ENCODE measurements at regions not wholly inside any gene's neighbourhood (a gene's known extent, or its start where the extent isn't known, plus 50 kb on each side); places are given as distances from the start of the nearest gene placed in this dataset.
"Not testable (repeated sequence)": the region's sequence is repeated elsewhere in the genome, so short reads cannot be mapped to it uniquely, and the experiment has no call there.

GRCh38 chr17:27203241-27203640, 90.7 kb upstream of the WSB1 start:
- Histone ChIP-seq H3K9me3 (ENCODE audit: control insufficient read depth, low read length) (no peaks in the 10 kb centered on the region), H3K18ac (ENCODE audit: low read depth in 1 of 2, low read length in 2 of 2) (no peak overlapping the region), H3K27me3 (ENCODE audit: control insufficient read depth in 1 of 2, insufficient read depth in 1 of 2, low read length in 2 of 2) (no peaks in the 10 kb centered on the region), H2AFZ (ENCODE audit: low read depth, low read length) (no peak overlapping the region), H2BK12ac (ENCODE audit: low read length in 2 of 2) (no peak overlapping the region), H3K4me3 (ENCODE audit: insufficient read depth in 1 of 2, low read depth in 1 of 2, low read length in 2 of 2) (no peak overlapping the region), H3K4ac (ENCODE audit: low read depth in 1 of 2, low read length in 2 of 2) (no peak overlapping the region), H3K23ac (ENCODE audit: low read length in 2 of 2) (no peak overlapping the region), H4K91ac (ENCODE audit: low read length) (no peak overlapping the region), H3K79me1 (replicated peaks; ENCODE audit: low read length, poor library complexity, severe bottlenecking) (no peaks in the 10 kb centered on the region), H3K4me2 (ENCODE audit: low read length, poor library complexity, severe bottlenecking) (no peak overlapping the region), H2BK15ac (ENCODE audit: low read depth, poor library complexity, severe bottlenecking) (no peak overlapping the region), H3K36me3 (ENCODE audit: control insufficient read depth in 1 of 2, insufficient read depth in 2 of 2, low read depth in 1 of 2, low read length in 2 of 2) (no peaks in the 10 kb centered on the region), H2BK5ac (ENCODE audit: low read depth, low read length, poor library complexity, severe bottlenecking) (no peak overlapping the region), H3K14ac (ENCODE audit: low read length in 2 of 2) (no peak overlapping the region), H3K27ac (ENCODE audit: low read length, poor library complexity, severe bottlenecking) (no peak overlapping the region), H2AK5ac (ENCODE audit: low read length, severe bottlenecking) (no peak overlapping the region), H3K4me1 (ENCODE audit: control insufficient read depth, insufficient read depth, low read depth, low read length) (no peaks in the 10 kb centered on the region), H4K8ac (ENCODE audit: low read length) (no peak overlapping the region), H2BK120ac (ENCODE audit: low read depth, low read length) (no peak overlapping the region), H3K9ac (ENCODE audit: low read length) (no peak overlapping the region)
- WGBS = 73% methylated on average over 1 of the region's 3 CpGs
- DNase-seq = no peak

GRCh38 chr17:27206447-27206846, 87.5 kb upstream of the WSB1 start:
- H3K18ac ChIP-seq (ENCODE audit: low read depth in 1 of 2, low read length in 2 of 2) = no peak overlapping the region
- no peaks in the 10 kb centered on the region for H3K36me3 ChIP-seq (ENCODE audit: control insufficient read depth in 1 of 2, insufficient read depth in 2 of 2, low read depth in 1 of 2, low read length in 2 of 2)
- no peaks in the 10 kb centered on the region for H3K79me1 ChIP-seq (replicated peaks; ENCODE audit: low read length, poor library complexity, severe bottlenecking)
- no peak overlapping the region for H3K4me2 ChIP-seq (ENCODE audit: low read length, poor library complexity, severe bottlenecking)
- H3K4ac ChIP-seq (ENCODE audit: low read depth in 1 of 2, low read length in 2 of 2) = no peak overlapping the region
- H4K8ac ChIP-seq (ENCODE audit: low read length) = no peak overlapping the region
- H3K9me3 ChIP-seq (ENCODE audit: control insufficient read depth, low read length) = no peaks in the 10 kb centered on the region
- no peaks in the 10 kb centered on the region for H3K4me1 ChIP-seq (ENCODE audit: control insufficient read depth, insufficient read depth, low read depth, low read length)
- no peak overlapping the region for H2AK5ac ChIP-seq (ENCODE audit: low read length, severe bottlenecking)
- H3K9ac ChIP-seq (ENCODE audit: low read length) = peak overlapping the region; percentile 79
- H4K91ac ChIP-seq (ENCODE audit: low read length) = no peak overlapping the region
- no peak overlapping the region for H3K14ac ChIP-seq (ENCODE audit: low read length in 2 of 2)
- no peaks in the 10 kb centered on the region for H3K27me3 ChIP-seq (ENCODE audit: control insufficient read depth in 1 of 2, insufficient read depth in 1 of 2, low read length in 2 of 2)
- H2BK12ac ChIP-seq (ENCODE audit: low read length in 2 of 2) = no peak overlapping the region
- no peak overlapping the region for H3K23ac ChIP-seq (ENCODE audit: low read length in 2 of 2)
- no peak overlapping the region for H2BK120ac ChIP-seq (ENCODE audit: low read depth, low read length)
- no peak overlapping the region for H2BK5ac ChIP-seq (ENCODE audit: low read depth, low read length, poor library complexity, severe bottlenecking)
- no peak overlapping the region for H3K4me3 ChIP-seq (ENCODE audit: insufficient read depth in 1 of 2, low read depth in 1 of 2, low read length in 2 of 2)
- no peak overlapping the region for H2AFZ ChIP-seq (ENCODE audit: low read depth, low read length)
- peak; percentile 2 for DNase-seq
- H2BK15ac ChIP-seq (ENCODE audit: low read depth, poor library complexity, severe bottlenecking) = no peak overlapping the region
- WGBS = 67% methylated on average over 4 of the region's 4 CpGs
- H3K27ac ChIP-seq (ENCODE audit: low read length, poor library complexity, severe bottlenecking) = no peak overlapping the region

- H2AK5ac ChIP-seq (ENCODE audit: low read length, severe bottlenecking) = no peak overlapping the region
- no peaks in the 10 kb centered on the region for H3K79me1 ChIP-seq (replicated peaks; ENCODE audit: low read length, poor library complexity, severe bottlenecking)
- WGBS = 54% methylated on average over 3 of the region's 3 CpGs
- H3K23ac ChIP-seq (ENCODE audit: low read length in 2 of 2) = no peak overlapping the region
- no peak overlapping the region for H3K18ac ChIP-seq (ENCODE audit: low read depth in 1 of 2, low read length in 2 of 2)
- H3K4me3 ChIP-seq (ENCODE audit: insufficient read depth in 1 of 2, low read depth in 1 of 2, low read length in 2 of 2) = no peak overlapping the region
- H3K4me2 ChIP-seq (ENCODE audit: low read length, poor library complexity, severe bottlenecking) = no peak overlapping the region
- H4K8ac ChIP-seq (ENCODE audit: low read length) = no peak overlapping the region
- H2BK15ac ChIP-seq (ENCODE audit: low read depth, poor library complexity, severe bottlenecking) = no peak overlapping the region
- H3K14ac ChIP-seq (ENCODE audit: low read length in 2 of 2) = no peak overlapping the region
- peak overlapping the region; percentile 79 for H3K9ac ChIP-seq (ENCODE audit: low read length)
- H2BK5ac ChIP-seq (ENCODE audit: low read depth, low read length, poor library complexity, severe bottlenecking) = no peak overlapping the region
- no peaks in the 10 kb centered on the region for H3K27me3 ChIP-seq (ENCODE audit: control insufficient read depth in 1 of 2, insufficient read depth in 1 of 2, low read length in 2 of 2)
- H2BK12ac ChIP-seq (ENCODE audit: low read length in 2 of 2) = no peak overlapping the region
- no peaks in the 10 kb centered on the region for H3K9me3 ChIP-seq (ENCODE audit: control insufficient read depth, low read length)
- peak; percentile 63 for DNase-seq
- no peak overlapping the region for H2AFZ ChIP-seq (ENCODE audit: low read depth, low read length)
- no peak overlapping the region for H3K27ac ChIP-seq (ENCODE audit: low read length, poor library complexity, severe bottlenecking)
- H3K4me1 ChIP-seq (ENCODE audit: control insufficient read depth, insufficient read depth, low read depth, low read length) = no peaks in the 10 kb centered on the region
- no peak overlapping the region for H2BK120ac ChIP-seq (ENCODE audit: low read depth, low read length)
- H4K91ac ChIP-seq (ENCODE audit: low read length) = no peak overlapping the region
- H3K36me3 ChIP-seq (ENCODE audit: control insufficient read depth in 1 of 2, insufficient read depth in 2 of 2, low read depth in 1 of 2, low read length in 2 of 2) = no peaks in the 10 kb centered on the region
- no peak overlapping the region for H3K4ac ChIP-seq (ENCODE audit: low read depth in 1 of 2, low read length in 2 of 2)
Measured at GRCh38 chr17:27207073-27207513, 86.8 kb upstream of the WSB1 start.

GRCh38 chr17:27208370-27208769, 85.5 kb upstream of the WSB1 start:
- not testable (repeated sequence) for H3K9ac ChIP-seq (ENCODE audit: low read length); H2BK5ac ChIP-seq (ENCODE audit: low read depth, low read length, poor library complexity, severe bottlenecking); H3K14ac ChIP-seq (ENCODE audit: low read length in 2 of 2); H4K8ac ChIP-seq (ENCODE audit: low read length); H3K36me3 ChIP-seq (ENCODE audit: control insufficient read depth in 1 of 2, insufficient read depth in 2 of 2, low read depth in 1 of 2, low read length in 2 of 2); H3K18ac ChIP-seq (ENCODE audit: low read depth in 1 of 2, low read length in 2 of 2); H3K4me3 ChIP-seq (ENCODE audit: insufficient read depth in 1 of 2, low read depth in 1 of 2, low read length in 2 of 2); H2BK15ac ChIP-seq (ENCODE audit: low read depth, poor library complexity, severe bottlenecking); H3K9me3 ChIP-seq (ENCODE audit: control insufficient read depth, low read length); H3K27ac ChIP-seq (ENCODE audit: low read length, poor library complexity, severe bottlenecking); H3K4me2 ChIP-seq (ENCODE audit: low read length, poor library complexity, severe bottlenecking); H3K4ac ChIP-seq (ENCODE audit: low read depth in 1 of 2, low read length in 2 of 2); H2AFZ ChIP-seq (ENCODE audit: low read depth, low read length); H3K23ac ChIP-seq (ENCODE audit: low read length in 2 of 2); H2AK5ac ChIP-seq (ENCODE audit: low read length, severe bottlenecking); H4K91ac ChIP-seq (ENCODE audit: low read length); H3K4me1 ChIP-seq (ENCODE audit: control insufficient read depth, insufficient read depth, low read depth, low read length); H3K79me1 ChIP-seq (replicated peaks; ENCODE audit: low read length, poor library complexity, severe bottlenecking); H3K27me3 ChIP-seq (ENCODE audit: control insufficient read depth in 1 of 2, insufficient read depth in 1 of 2, low read length in 2 of 2); H2BK12ac ChIP-seq (ENCODE audit: low read length in 2 of 2); H2BK120ac ChIP-seq (ENCODE audit: low read depth, low read length); DNase-seq
